Naive thymus-derived CD4-positive, alpha-beta T cell (primary cell): ENCODE measurements at regions not wholly inside any gene's neighbourhood (a gene's known extent, or its start where the extent isn't known, plus 50 kb on each side); places are given as distances from the start of the nearest gene placed in this dataset.
A peak's percentile ranks its signal among the peaks of the same experiment; 100 is the strongest.

Source experiments
- ATAC-seq: fragments of 150-1000 bp; cut with Tn5 transposase; 2 replicates; pipeline ENCODE4 v1.10.0; 2021; ENCODE audit warnings: mild to moderate bottlenecking, moderate library complexity
- CTCF ChIA-PET: fragments of 350-600 bp; sonication (Branson Sonifier 250); formaldehyde crosslinking; loops from one replicate; lab custom pipeline; 2021; ENCODE audit warnings: antibody characterized with exemption; lab: Charles Lee
- POLR2A ChIA-PET: fragments of 350-600 bp; sonication (Branson Sonifier 250); formaldehyde crosslinking; loops from one replicate; lab custom pipeline; 2021; ENCODE audit warnings: antibody characterized with exemption, inconsistent platforms; lab: Charles Lee
- DNase-seq, 9 donors: peaks; one replicate each; pipeline versions ENCODE4 v3.0.0 to v3.0.0-alpha.2; 2020 to 2022; ENCODE audit warnings: mixed read lengths in 1 of 9
- H3K27ac ChIP-seq: one replicate; pipeline ENCODE4 v1.7.0; 2013; ENCODE audit warnings: mild to moderate bottlenecking, low read depth, low read length, moderate library complexity
- H3K27me3 ChIP-seq, 2 donors: one replicate each; pipeline ENCODE4 v1.7.0; 2013; ENCODE audit warnings: low read length in 2 of 2, mild to moderate bottlenecking in 2 of 2, moderate library complexity in 2 of 2; ENCODE audit not compliant: control insufficient read depth in 2 of 2, insufficient read depth in 2 of 2
- H3K36me3 ChIP-seq, 3 experiments: 1 replicate in 2 of 3; 2 replicates in 1 of 3; pipeline ENCODE4 v1.7.0; 2013; ENCODE audit warnings: low read length in 3 of 3, mild to moderate bottlenecking in 3 of 3, moderate library complexity in 1 of 3; ENCODE audit not compliant: insufficient read depth in 3 of 3, control insufficient read depth in 2 of 3
- H3K4me1 ChIP-seq, 2 donors: one replicate each; pipeline ENCODE4 v1.7.0; 2013; ENCODE audit warnings: low read length in 2 of 2, mild to moderate bottlenecking in 2 of 2, moderate library complexity in 1 of 2; ENCODE audit not compliant: control insufficient read depth in 2 of 2, insufficient read depth in 2 of 2
- H3K4me3 ChIP-seq: 2 replicates; pipeline ENCODE4 v1.7.0; 2013; ENCODE audit warnings: mild to moderate bottlenecking, low read length
- H3K9me3 ChIP-seq, 3 experiments: 1 replicate in 2 of 3; 2 replicates in 1 of 3; pipeline ENCODE4 v1.7.0; 2013; ENCODE audit warnings: low read length in 3 of 3; ENCODE audit not compliant: control insufficient read depth in 2 of 3
- H3K27ac Mint-ChIP-seq, 9 donors: one replicate each; pipeline ENCODE4 v1.8.0; 2020 to 2022; ENCODE audit warnings: mixed read lengths in 9 of 9, mild to moderate bottlenecking in 8 of 9, moderate library complexity in 5 of 9, inconsistent platforms in 2 of 9
- H3K27me3 Mint-ChIP-seq, 5 donors: one replicate each; pipeline ENCODE4 v1.8.0; 2021 to 2022; ENCODE audit warnings: mixed read lengths in 5 of 5, mild to moderate bottlenecking in 1 of 5
- H3K36me3 Mint-ChIP-seq, 5 donors: one replicate each; pipeline ENCODE4 v1.8.0; 2020 to 2022; ENCODE audit warnings: mixed read lengths in 5 of 5, mild to moderate bottlenecking in 3 of 5, inconsistent platforms in 1 of 5
- H3K4me1 Mint-ChIP-seq, 7 donors: one replicate each; pipeline ENCODE4 v1.8.0; 2020 to 2022; ENCODE audit warnings: mixed read lengths in 7 of 7, mild to moderate bottlenecking in 3 of 7, inconsistent platforms in 1 of 7
- H3K4me3 Mint-ChIP-seq, 10 donors: one replicate each; pipeline ENCODE4 v1.8.0; 2020 to 2022; ENCODE audit warnings: mild to moderate bottlenecking in 10 of 10, mixed read lengths in 10 of 10, moderate library complexity in 6 of 10, inconsistent platforms in 2 of 10
- H3K9me3 Mint-ChIP-seq, 11 donors: one replicate each; pipeline ENCODE4 v1.8.0; 2020 to 2022; ENCODE audit warnings: mixed read lengths in 11 of 11, mild to moderate bottlenecking in 4 of 11, inconsistent platforms in 1 of 11, moderate library complexity in 1 of 11
- intact Hi-C, 2 donors: fragments of 100-400 bp; cut with micrococcal nuclease; formaldehyde crosslinking; loops; one replicate each; pipeline ENCODE4 v1.15.1; 2023

DNA sequence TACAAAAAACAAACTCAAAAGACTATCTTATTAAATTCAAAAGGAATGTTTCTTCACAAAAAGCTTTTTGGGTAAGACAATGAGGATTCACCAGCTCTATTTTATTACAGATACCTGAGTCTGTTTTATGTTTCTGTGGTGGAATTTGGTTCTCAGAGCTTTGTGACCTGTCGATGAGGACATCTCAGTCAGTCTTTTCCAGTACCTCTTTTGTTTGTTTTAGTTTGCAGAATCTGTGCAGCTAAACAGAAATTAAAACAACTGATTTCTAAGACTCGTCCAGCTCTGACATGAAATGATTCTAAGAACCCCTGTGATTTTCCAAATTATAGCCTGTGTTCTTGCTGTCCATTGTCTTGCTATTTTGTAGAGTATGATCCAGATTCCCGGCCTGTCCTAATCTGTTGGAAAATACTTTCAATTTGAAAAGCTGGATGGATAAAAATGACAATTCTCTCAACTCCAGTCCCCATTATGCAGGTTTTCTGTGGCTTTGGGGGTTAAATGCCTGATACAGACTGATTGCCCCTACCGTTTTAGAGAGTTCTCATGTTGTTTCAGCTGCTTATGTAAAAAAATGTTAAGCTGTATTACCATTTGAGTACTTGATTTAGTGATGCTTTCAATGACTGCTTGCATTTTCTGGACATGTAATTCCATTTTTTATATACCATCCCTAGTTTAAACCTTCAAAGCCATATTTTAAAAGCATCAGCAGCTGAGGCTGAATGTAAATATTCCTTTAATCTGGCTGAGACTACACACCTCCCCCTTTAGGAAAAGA is 94.2 kb upstream of the TAB2 start:
- intact Hi-C loops: loop anchor here in 1 of 2 donors (1.0 kb wide), 1 partner anchor 19 kb away; no protein-coding TSS in a partner anchor

DNA sequence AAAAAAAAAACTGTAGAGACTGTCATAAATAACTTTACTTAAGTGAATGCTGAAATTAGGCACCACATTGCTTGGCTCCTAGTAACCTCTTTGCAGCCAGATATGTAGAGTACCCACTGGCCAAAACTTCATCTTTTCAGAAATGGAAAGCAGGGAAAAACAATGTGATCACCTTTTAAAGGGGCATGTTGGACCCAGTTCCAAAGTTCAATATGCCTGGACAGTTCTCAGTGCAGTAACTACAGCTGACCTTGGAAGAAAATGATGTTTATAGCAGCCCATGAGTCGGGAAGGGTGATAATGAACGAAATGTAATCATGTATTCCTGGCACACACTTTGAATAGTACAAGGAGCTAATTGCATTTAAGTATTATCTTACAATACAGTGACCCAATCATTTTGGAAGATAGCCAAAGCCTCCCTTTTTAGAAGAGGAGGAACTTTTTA is 93.6 kb upstream of the TAB2 start:
- intact Hi-C loops: loop anchor here in 1 of 2 donors (1.0 kb wide), 1 partner anchor 18 kb away; no protein-coding TSS in a partner anchor
- Mint-ChIP-seq H3K27me3 (no peaks in the 10 kb centered on the region), H3K4me3 (no peak overlapping the region), H3K9me3 (peaks cover 0 to 11% (median 0%) of the 10 kb centered on the region in 11 donors), H3K27ac (peak overlapping the region in 3 of 9 donors; percentile 3 to 88 (median 33)), H3K36me3 (peaks cover 0 to 60% (median 4%) of the 10 kb centered on the region in 5 donors), H3K4me1 (peaks cover 4 to 54% (median 23%) of the 10 kb centered on the region in 7 donors)
- Histone ChIP-seq H3K4me3 (no peak overlapping the region), H3K36me3 (no peaks in the 10 kb centered on the region), H3K4me1 (no peaks in the 10 kb centered on the region), H3K9me3 (no peaks in the 10 kb centered on the region), H3K27ac (no peak overlapping the region), H3K27me3 (no peaks in the 10 kb centered on the region)
- ChIA-PET POLR2A (interaction anchor here (1.5 to 2.3 kb wide), 2 partner anchors 12 to 19 kb away, joined by 3 to 11 read pairs; no protein-coding TSS in a partner anchor), CTCF (no interaction called here)
- ATAC-seq (no peak), DNase-seq (no peak)

More for the DNA sequence above, 94.2 kb upstream of the TAB2 start:
- Histone ChIP-seq H3K4me3 (no peak overlapping the region), H3K9me3 (no peaks in the 10 kb centered on the region), H3K36me3 (no peaks in the 10 kb centered on the region), H3K27me3 (no peaks in the 10 kb centered on the region), H3K4me1 (peaks cover 0 to 6% of the 10 kb centered on the region in 2 donors), H3K27ac (no peak overlapping the region)
- no peaks in the 10 kb centered on the region for H3K27me3 Mint-ChIP-seq
- DNase-seq (no peak), ATAC-seq (no peak)
- H3K36me3 Mint-ChIP-seq: peaks cover 0 to 59% (median 4%) of the 10 kb centered on the region in 5 donors
- no peak overlapping the region for H3K4me3 Mint-ChIP-seq
- H3K9me3 Mint-ChIP-seq: peaks cover 0 to 7% (median 0%) of the 10 kb centered on the region in 11 donors
- H3K27ac Mint-ChIP-seq: peak overlapping the region in 3 of 9 donors; percentile 3 to 88 (median 33)
- POLR2A ChIA-PET: interaction anchor here (0.6 to 2.3 kb wide), 5 partner anchors 10 to 179 kb away, joined by 3 to 11 read pairs (median 4); no protein-coding TSS in a partner anchor
- CTCF ChIA-PET: no interaction called here
- peaks cover 7 to 56% (median 29%) of the 10 kb centered on the region in 7 donors for H3K4me1 Mint-ChIP-seq

DNA sequence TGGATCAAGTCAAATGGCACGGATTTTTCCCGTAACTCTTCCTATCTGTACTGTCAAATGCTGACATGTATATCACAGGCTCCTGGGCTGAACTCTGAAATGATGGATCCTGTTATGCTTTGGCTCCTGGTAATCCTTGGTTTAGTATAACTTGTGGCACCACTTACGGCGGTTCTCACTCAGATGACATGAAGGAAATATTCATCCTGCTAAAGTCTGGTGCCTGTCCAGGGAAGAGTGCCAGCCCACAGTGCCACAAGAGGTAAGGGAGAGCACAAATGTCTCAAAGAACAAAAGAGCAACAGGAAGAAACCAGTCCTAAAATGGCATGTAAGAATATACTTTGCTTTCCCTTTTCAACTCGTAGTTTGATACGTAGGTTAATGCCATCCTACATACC is 93.1 kb upstream of the TAB2 start:
- CTCF ChIA-PET: no interaction called here
- intact Hi-C loops: no loop called here
- Mint-ChIP-seq H3K27ac (peak overlapping the region in 4 of 9 donors; percentile 29 to 88 (median 68)), H3K4me3 (peak overlapping the region in 2 of 10 donors; percentile 14 to 19), H3K9me3 (peaks cover 0 to 14% (median 0%) of the 10 kb centered on the region in 11 donors), H3K27me3 (no peaks in the 10 kb centered on the region), H3K4me1 (peaks cover 4 to 53% (median 20%) of the 10 kb centered on the region in 7 donors), H3K36me3 (peaks cover 0 to 63% (median 4%) of the 10 kb centered on the region in 5 donors)
- ATAC-seq (no peak), DNase-seq (no peak)
- POLR2A ChIA-PET: interaction anchor here (2.3 kb wide), 1 partner anchor 12 kb away, joined by 11 read pairs; no protein-coding TSS in a partner anchor
- Histone ChIP-seq H3K4me1 (no peaks in the 10 kb centered on the region), H3K4me3 (no peak overlapping the region), H3K36me3 (no peaks in the 10 kb centered on the region), H3K27me3 (no peaks in the 10 kb centered on the region), H3K9me3 (no peaks in the 10 kb centered on the region), H3K27ac (no peak overlapping the region)

DNA sequence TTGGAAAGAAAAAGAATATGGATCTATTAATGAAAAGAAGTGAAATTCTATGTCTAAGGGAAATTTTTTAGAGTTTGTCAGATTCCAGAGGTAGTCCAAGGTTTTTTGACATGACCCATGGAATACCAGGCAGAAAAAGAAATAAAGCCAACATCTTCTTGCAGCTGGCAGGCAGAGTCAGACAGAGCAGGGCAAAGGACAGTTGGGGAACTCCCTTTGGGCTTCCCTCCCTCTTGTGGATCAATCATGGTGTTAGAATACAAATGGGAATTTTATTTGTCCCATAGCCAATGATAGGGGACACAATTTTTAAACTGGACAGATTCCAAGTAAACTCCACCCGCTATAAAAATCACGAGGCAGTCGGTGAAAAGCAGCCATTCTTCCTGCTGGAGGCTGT is 92.1 kb upstream of the TAB2 start:
- peaks cover 0 to 11% (median 0%) of the 10 kb centered on the region in 11 donors for H3K9me3 Mint-ChIP-seq
- peak overlapping the region in 1 of 9 donors; percentile 15 for H3K27ac Mint-ChIP-seq
- Histone ChIP-seq H3K27me3 (no peaks in the 10 kb centered on the region), H3K36me3 (no peaks in the 10 kb centered on the region), H3K9me3 (no peaks in the 10 kb centered on the region), H3K4me1 (no peaks in the 10 kb centered on the region), H3K4me3 (no peak overlapping the region), H3K27ac (no peak overlapping the region)
- CTCF ChIA-PET: interaction anchor here (0.6 kb wide), 1 partner anchor 201 kb away, joined by 3 read pairs; no protein-coding TSS in a partner anchor
- ATAC-seq (no peak), DNase-seq (no peak)
- intact Hi-C loops: loop anchor here in 1 of 2 donors (5.0 kb wide), 1 partner anchor 128 kb away; no protein-coding TSS in a partner anchor
- H3K36me3 Mint-ChIP-seq: peaks cover 0 to 63% (median 0%) of the 10 kb centered on the region in 5 donors
- peaks cover 7 to 53% (median 19%) of the 10 kb centered on the region in 7 donors for H3K4me1 Mint-ChIP-seq
- H3K4me3 Mint-ChIP-seq: no peak overlapping the region
- POLR2A ChIA-PET: no interaction called here
- no peaks in the 10 kb centered on the region for H3K27me3 Mint-ChIP-seq

DNA sequence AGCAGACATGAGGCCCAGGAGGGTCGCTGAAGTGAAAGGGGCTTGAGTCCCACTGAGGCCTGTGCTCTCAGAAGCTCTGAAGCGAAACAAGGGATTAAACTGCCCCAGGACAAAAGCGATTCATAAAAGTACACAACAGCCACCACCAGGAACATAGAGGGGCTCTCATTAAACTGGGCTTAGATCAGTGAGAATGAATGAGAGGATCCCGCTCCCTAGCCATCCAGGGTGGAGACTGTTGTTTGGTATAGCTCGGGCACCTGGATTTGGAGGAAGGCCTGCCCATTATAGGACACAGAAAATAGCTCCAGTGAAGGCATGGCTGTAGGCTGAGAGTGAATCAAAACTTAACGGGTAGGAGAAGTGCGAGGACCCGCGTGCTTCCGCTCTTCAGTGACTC is 91.6 kb upstream of the TAB2 start:
- Mint-ChIP-seq H3K4me3 (no peak overlapping the region), H3K4me1 (peaks cover 8 to 58% (median 19%) of the 10 kb centered on the region in 7 donors), H3K27me3 (no peaks in the 10 kb centered on the region), H3K27ac (peak overlapping the region in 1 of 9 donors; percentile 29), H3K36me3 (peaks cover 0 to 66% (median 0%) of the 10 kb centered on the region in 5 donors), H3K9me3 (peaks cover 0 to 11% (median 0%) of the 10 kb centered on the region in 11 donors)
- ATAC-seq (no peak), DNase-seq (no peak)
- H3K4me1 ChIP-seq: no peaks in the 10 kb centered on the region
- intact Hi-C loops: loop anchor here in 1 of 2 donors (5.0 kb wide), 1 partner anchor 129 kb away; no protein-coding TSS in a partner anchor
- POLR2A ChIA-PET: no interaction called here
- CTCF ChIA-PET: interaction anchor here (0.6 kb wide), 1 partner anchor 200 kb away, joined by 3 read pairs; no protein-coding TSS in a partner anchor
- H3K36me3 ChIP-seq: no peaks in the 10 kb centered on the region
- no peak overlapping the region for H3K27ac ChIP-seq
- H3K9me3 ChIP-seq: no peaks in the 10 kb centered on the region
- H3K4me3 ChIP-seq: no peak overlapping the region
- H3K27me3 ChIP-seq: no peaks in the 10 kb centered on the region

DNA sequence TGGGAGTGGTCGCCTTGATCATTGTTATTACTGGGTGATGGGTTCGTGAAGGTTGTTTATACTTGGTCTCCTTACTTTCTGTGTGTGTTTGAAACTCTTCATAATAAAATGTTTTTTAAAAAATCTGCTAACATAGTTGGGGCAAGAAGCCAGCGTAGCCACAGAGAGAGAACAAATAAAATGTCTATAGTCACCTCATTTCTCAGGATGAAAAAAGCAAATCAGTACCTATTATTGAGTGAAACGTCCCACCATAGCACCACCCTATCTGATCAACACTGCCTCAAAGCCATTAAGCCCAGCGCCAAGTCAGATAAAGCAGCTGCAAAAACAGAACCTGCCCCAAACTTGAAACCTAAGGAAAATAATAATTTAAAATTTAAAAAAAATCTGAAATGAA is 89.7 kb upstream of the TAB2 start:
- H3K4me3 Mint-ChIP-seq: no peak overlapping the region
- peaks cover 6 to 14% of the 10 kb centered on the region in 2 donors for H3K4me1 ChIP-seq
- intact Hi-C loops: loop anchor here in 1 of 2 donors (5.0 kb wide), 1 partner anchor 130 kb away; no protein-coding TSS in a partner anchor
- DNase-seq: no peak
- POLR2A ChIA-PET: no interaction called here
- peaks cover 20 to 70% (median 35%) of the 10 kb centered on the region in 7 donors for H3K4me1 Mint-ChIP-seq
- H3K36me3 Mint-ChIP-seq: peaks cover 0 to 62% (median 0%) of the 10 kb centered on the region in 5 donors
- H3K9me3 ChIP-seq: no peaks in the 10 kb centered on the region
- no peak overlapping the region for H3K27ac ChIP-seq
- H3K9me3 Mint-ChIP-seq: peaks cover 0 to 7% (median 0%) of the 10 kb centered on the region in 11 donors
- H3K27ac Mint-ChIP-seq: no peak overlapping the region
- no peaks in the 10 kb centered on the region for H3K36me3 ChIP-seq
- H3K27me3 ChIP-seq: no peaks in the 10 kb centered on the region
- H3K4me3 ChIP-seq: no peak overlapping the region
- H3K27me3 Mint-ChIP-seq: no peaks in the 10 kb centered on the region
- no peak for ATAC-seq
- CTCF ChIA-PET: no interaction called here
